GM18867 (cell line): ENCODE measurements at regions not wholly inside any gene's neighbourhood (a gene's known extent, or its start where the extent isn't known, plus 50 kb on each side); places are given as distances from the start of the nearest gene placed in this dataset.
A peak's percentile ranks its signal among the peaks of the same experiment; 100 is the strongest.

ENCODE experiments used
- ATAC-seq: cut with Tn5 transposase; IDR thresholded peaks from one replicate; pipeline ENCODE4 v1.9.1; 2021; ENCODE audit warnings: mild to moderate bottlenecking, moderate library complexity; ENCODE audit not compliant: unreplicated experiment

- ATAC-seq = peak; percentile 99
Observed at GRCh38 chr4:124018383-124019317, 622.1 kb downstream of the SPRY1 start.

- ATAC-seq = no peak
Observed at GRCh38 chr4:124019749-124020549, 623.4 kb downstream of the SPRY1 start.

GRCh38 chr4:124025000-124025399 is 628.4 kb downstream of the SPRY1 start:
- no peak for ATAC-seq

GRCh38 chr4:124025428-124025827 is 628.8 kb downstream of the SPRY1 start:
- no peak for ATAC-seq

- no peak for ATAC-seq
Observed at GRCh38 chr4:124028182-124028581, 631.6 kb downstream of the SPRY1 start.

GRCh38 chr4:124030147-124030546 is 633.6 kb downstream of the SPRY1 start:
- no peak for ATAC-seq

- no peak for ATAC-seq
Observed at GRCh38 chr4:124032035-124032434, 635.4 kb downstream of the SPRY1 start.

GRCh38 chr4:124035364-124036041 is 638.9 kb downstream of the SPRY1 start:
- ATAC-seq = no peak

- ATAC-seq = no peak
Observed at GRCh38 chr4:124037236-124037635, 640.6 kb downstream of the SPRY1 start.

GRCh38 chr4:124044330-124044729 is 647.7 kb downstream of the SPRY1 start:
- ATAC-seq = no peak

GRCh38 chr4:124044867-124045266 is 648.3 kb downstream of the SPRY1 start:
- ATAC-seq = no peak

GRCh38 chr4:124046190-124046589 is 649.6 kb downstream of the SPRY1 start:
- no peak for ATAC-seq

- ATAC-seq = no peak
Observed at GRCh38 chr4:124053872-124054538, 657.4 kb downstream of the SPRY1 start.

GRCh38 chr4:124055336-124055735 is 657.2 kb downstream of the ANKRD50 start:
- ATAC-seq = no peak

- ATAC-seq = no peak
Observed at GRCh38 chr4:124055896-124056295, 656.6 kb downstream of the ANKRD50 start.

- peak; percentile 73 for ATAC-seq
Observed at GRCh38 chr4:124060261-124060918, 652.1 kb downstream of the ANKRD50 start.

- no peak for ATAC-seq
Observed at GRCh38 chr4:124061413-124061812, 651.1 kb downstream of the ANKRD50 start.

- no peak for ATAC-seq
Observed at GRCh38 chr4:124065422-124065821, 647.1 kb downstream of the ANKRD50 start.

GRCh38 chr4:124065936-124066335 is 646.6 kb downstream of the ANKRD50 start:
- ATAC-seq = no peak

GRCh38 chr4:124066595-124066994 is 645.9 kb downstream of the ANKRD50 start:
- no peak for ATAC-seq
